Erythroblast (primary cell): ENCODE measurements at regions not wholly inside any gene's neighbourhood (a gene's known extent, or its start where the extent isn't known, plus 50 kb on each side); places are given as distances from the start of the nearest gene placed in this dataset.

Source experiments
- GATA1 ChIP-seq: IDR thresholded peaks from 2 replicates; pipeline ENCODE4 v1.6.1; 2011; ENCODE audit warnings: low read depth, mild to moderate bottlenecking, control low read depth, low read length, moderate library complexity
- POLR2A ChIP-seq: IDR thresholded peaks from 2 replicates; pipeline ENCODE4 v1.6.1; 2011; ENCODE audit warnings: mild to moderate bottlenecking, low read length

DNA sequence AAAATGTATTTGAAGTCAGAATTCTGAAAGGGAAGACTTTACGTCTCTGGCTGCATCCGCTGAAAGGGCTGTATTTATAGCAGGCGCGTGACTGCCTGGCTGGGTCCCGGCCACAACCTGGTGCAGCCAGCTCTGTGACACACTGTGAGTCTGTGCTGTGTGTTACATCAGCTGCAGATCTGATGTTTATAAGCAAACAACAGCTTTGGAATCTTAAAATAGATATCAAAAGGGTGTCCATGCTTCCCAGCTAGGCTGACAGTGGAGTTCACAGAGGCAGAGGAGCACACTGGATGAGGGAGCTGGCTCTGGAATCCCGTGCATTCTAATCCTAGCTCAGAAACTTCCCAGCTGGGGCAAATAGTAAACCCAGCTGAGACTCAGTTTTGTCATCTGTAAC is 433.4 kb upstream of the BRINP1 start:
- TF ChIP-seq POLR2A (no peak), GATA1 (no peak)
